GM18520 (cell line): ENCODE measurements at regions not wholly inside any gene's neighbourhood (a gene's known extent, or its start where the extent isn't known, plus 50 kb on each side); places are given as distances from the start of the nearest gene placed in this dataset.

Experiments used
- ATAC-seq: cut with Tn5 transposase; IDR thresholded peaks from one replicate; pipeline ENCODE4 v1.9.1; 2021; ENCODE audit not compliant: unreplicated experiment

GRCh38 chr6:88388589-88388988 lies 222.4 kb upstream of the CNR1 start:
- no peak for ATAC-seq

- no peak for ATAC-seq
These were observed 220.0 kb upstream of the CNR1 start for GRCh38 chr6:88386167-88386566.

GRCh38 chr6:88383183-88383582 lies 217.0 kb upstream of the CNR1 start:
- ATAC-seq: no peak

GRCh38 chr6:88381289-88381642 lies 215.1 kb upstream of the CNR1 start:
- no peak for ATAC-seq

GRCh38 chr6:88380618-88381288 lies 214.6 kb upstream of the CNR1 start:
- no peak for ATAC-seq

- no peak for ATAC-seq
These were observed 213.9 kb upstream of the CNR1 start for GRCh38 chr6:88380083-88380482.

- ATAC-seq: no peak
These were observed 212.5 kb upstream of the CNR1 start for GRCh38 chr6:88378639-88379038.

GRCh38 chr6:88377976-88378568 lies 211.9 kb upstream of the CNR1 start:
- no peak for ATAC-seq

- ATAC-seq: no peak
These were observed 210.7 kb upstream of the CNR1 start for GRCh38 chr6:88376768-88377387.

GRCh38 chr6:88376197-88376596 lies 210.1 kb upstream of the CNR1 start:
- ATAC-seq: no peak

- no peak for ATAC-seq
These were observed 208.4 kb upstream of the CNR1 start for GRCh38 chr6:88374553-88374952.

GRCh38 chr6:88371480-88371879 lies 205.3 kb upstream of the CNR1 start:
- no peak for ATAC-seq

- no peak for ATAC-seq
These were observed 204.1 kb upstream of the CNR1 start for GRCh38 chr6:88370127-88370710.

- ATAC-seq: no peak
These were observed 203.1 kb upstream of the CNR1 start for GRCh38 chr6:88369262-88369661.

GRCh38 chr6:88368071-88368787 lies 202.1 kb upstream of the CNR1 start:
- no peak for ATAC-seq

- no peak for ATAC-seq
These were observed 201.1 kb upstream of the CNR1 start for GRCh38 chr6:88367248-88367647.

GRCh38 chr6:88366672-88367071 lies 200.5 kb upstream of the CNR1 start:
- no peak for ATAC-seq

GRCh38 chr6:88365656-88366055 lies 199.5 kb upstream of the CNR1 start:
- no peak for ATAC-seq

- ATAC-seq: no peak
These were observed 199.1 kb upstream of the CNR1 start for GRCh38 chr6:88365230-88365629.

- ATAC-seq: no peak
These were observed 195.6 kb upstream of the CNR1 start for GRCh38 chr6:88361754-88362153.

- no peak for ATAC-seq
These were observed 195.2 kb upstream of the CNR1 start for GRCh38 chr6:88361298-88361697.
